MM.1S (cell line): ENCODE measurements at regions not wholly inside any gene's neighbourhood (a gene's known extent, or its start where the extent isn't known, plus 50 kb on each side); places are given as distances from the start of the nearest gene placed in this dataset.

Experiments used
- DNase-seq: peaks from one replicate; pipeline ENCODE4 v3.0.0-alpha.2; 2015
- H2AFZ ChIP-seq: fragments of 300-600 bp; sonication (generic); 2 replicates; pipeline ENCODE4 v1.6.0; 2016; ENCODE audit warnings: antibody characterized with exemption, low read length
- H3F3A ChIP-seq: fragments of 300-600 bp; sonication (generic); 2 replicates; pipeline ENCODE4 v1.6.1; 2016; ENCODE audit warnings: mild to moderate bottlenecking, antibody characterized with exemption, low read length, moderate library complexity, mixed read lengths; ENCODE audit not compliant: insufficient read depth
- H3K27ac ChIP-seq: fragments of 300-600 bp; sonication (generic); 2 replicates; pipeline ENCODE4 v1.5.1; 2016; ENCODE audit warnings: mild to moderate bottlenecking, low read length
- H3K27me3 ChIP-seq: fragments of 300-600 bp; sonication (generic); replicated peaks from 2 replicates; pipeline ENCODE4 v1.6.0; 2016; ENCODE audit warnings: low read length; ENCODE audit not compliant: insufficient read depth
- H3K36me3 ChIP-seq: fragments of 300-600 bp; sonication (generic); replicated peaks from 2 replicates; pipeline ENCODE4 v1.6.1; 2016; ENCODE audit warnings: mild to moderate bottlenecking, low read length, mixed read lengths; ENCODE audit not compliant: insufficient read depth
- H3K4me1 ChIP-seq: fragments of 300-600 bp; sonication (generic); 2 replicates; pipeline ENCODE4 v1.6.1; 2016; ENCODE audit warnings: low read length, mixed read lengths
- H3K4me2 ChIP-seq: fragments of 300-600 bp; sonication (generic); 2 replicates; pipeline ENCODE4 v1.6.0; 2016; ENCODE audit warnings: low read depth, low read length
- H3K4me3 ChIP-seq: fragments of 300-600 bp; sonication (generic); 2 replicates; pipeline ENCODE4 v1.5.1; 2016; ENCODE audit warnings: low read length, mixed read lengths
- H3K79me2 ChIP-seq: fragments of 300-600 bp; sonication (generic); 2 replicates; pipeline ENCODE4 v1.6.1; 2016; ENCODE audit warnings: mixed run types, low read length, mixed read lengths
- H3K9ac ChIP-seq: fragments of 300-600 bp; sonication (generic); 2 replicates; pipeline ENCODE4 v1.6.1; 2016; ENCODE audit warnings: low read length, mixed read lengths
- H3K9me2 ChIP-seq: fragments of 300-600 bp; sonication (generic); replicated peaks from 2 replicates; pipeline ENCODE4 v1.6.1; 2016; ENCODE audit warnings: mild to moderate bottlenecking, low read length, mixed read lengths; ENCODE audit not compliant: insufficient read depth
- H3K9me3 ChIP-seq: fragments of 300-600 bp; sonication (generic); replicated peaks from 2 replicates; pipeline ENCODE4 v1.6.1; 2016; ENCODE audit warnings: mild to moderate bottlenecking, low read length, mixed read lengths; ENCODE audit not compliant: insufficient read depth
- H4K20me1 ChIP-seq: fragments of 300-600 bp; sonication (generic); 2 replicates; pipeline ENCODE4 v1.6.1; 2016; ENCODE audit warnings: mild to moderate bottlenecking, low read length, moderate library complexity, mixed read lengths; ENCODE audit not compliant: insufficient read depth
- EZH2 ChIP-seq: fragments of 300-600 bp; sonication (generic); optimal IDR thresholded peaks from 2 replicates; pipeline ENCODE3; 2017; ENCODE audit warnings: low read depth, mild to moderate bottlenecking, antibody characterized with exemption, low read length, mixed read lengths
- EZH2phosphoT487 ChIP-seq: fragments of 300-600 bp; sonication (generic); IDR thresholded peaks from 2 replicates; pipeline ENCODE4 v1.6.1; 2018; ENCODE audit warnings: antibody characterized with exemption, low read length
- TF ChIP-seq, protein P1 (sequence below): fragments of 300-600 bp; sonication (generic); IDR thresholded peaks from 2 replicates; pipeline ENCODE4 v1.5.1; 2016; ENCODE audit warnings: antibody characterized with exemption, low read length, mixed read lengths

- no peak for TF ChIP-seq EZH2
- no peak for TF ChIP-seq EZH2phosphoT487
- TF ChIP-seq, protein P1, sequence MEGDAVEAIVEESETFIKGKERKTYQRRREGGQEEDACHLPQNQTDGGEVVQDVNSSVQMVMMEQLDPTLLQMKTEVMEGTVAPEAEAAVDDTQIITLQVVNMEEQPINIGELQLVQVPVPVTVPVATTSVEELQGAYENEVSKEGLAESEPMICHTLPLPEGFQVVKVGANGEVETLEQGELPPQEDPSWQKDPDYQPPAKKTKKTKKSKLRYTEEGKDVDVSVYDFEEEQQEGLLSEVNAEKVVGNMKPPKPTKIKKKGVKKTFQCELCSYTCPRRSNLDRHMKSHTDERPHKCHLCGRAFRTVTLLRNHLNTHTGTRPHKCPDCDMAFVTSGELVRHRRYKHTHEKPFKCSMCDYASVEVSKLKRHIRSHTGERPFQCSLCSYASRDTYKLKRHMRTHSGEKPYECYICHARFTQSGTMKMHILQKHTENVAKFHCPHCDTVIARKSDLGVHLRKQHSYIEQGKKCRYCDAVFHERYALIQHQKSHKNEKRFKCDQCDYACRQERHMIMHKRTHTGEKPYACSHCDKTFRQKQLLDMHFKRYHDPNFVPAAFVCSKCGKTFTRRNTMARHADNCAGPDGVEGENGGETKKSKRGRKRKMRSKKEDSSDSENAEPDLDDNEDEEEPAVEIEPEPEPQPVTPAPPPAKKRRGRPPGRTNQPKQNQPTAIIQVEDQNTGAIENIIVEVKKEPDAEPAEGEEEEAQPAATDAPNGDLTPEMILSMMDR = no peak
- DNase-seq = no peak
Measured at GRCh38 chr16:76612497-76612896, 335.3 kb downstream of the CNTNAP4 start.

DNA sequence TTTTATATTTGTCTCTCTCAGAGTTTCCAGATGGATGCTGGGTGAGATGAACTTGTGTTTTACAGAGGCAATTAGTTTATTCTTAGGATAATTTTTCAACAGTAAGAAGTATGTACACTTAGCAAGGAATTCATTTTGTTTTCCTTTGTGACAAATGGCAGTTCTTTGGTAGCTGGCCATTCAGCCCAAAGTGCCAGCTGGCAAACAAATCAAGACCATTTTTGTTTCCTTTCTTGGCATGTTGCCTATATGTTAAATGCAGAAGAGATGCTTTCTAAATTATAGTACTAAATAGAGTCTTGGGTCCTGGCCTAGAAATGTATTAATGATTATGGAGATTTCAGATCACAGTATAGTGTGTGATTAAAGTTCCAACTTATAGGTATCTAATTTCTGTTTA is 337.1 kb downstream of the CNTNAP4 start:
- Histone ChIP-seq H3F3A (no peaks in the 10 kb centered on the region), H3K9me3 (no peaks in the 10 kb centered on the region), H3K4me3 (no peak overlapping the region), H3K79me2 (no peaks in the 10 kb centered on the region), H2AFZ (no peak overlapping the region), H3K27me3 (no peaks in the 10 kb centered on the region), H3K4me2 (no peak overlapping the region), H3K36me3 (no peaks in the 10 kb centered on the region), H3K9me2 (no peaks in the 10 kb centered on the region), H3K27ac (no peak overlapping the region), H3K4me1 (no peaks in the 10 kb centered on the region), H3K9ac (no peak overlapping the region), H4K20me1 (no peaks in the 10 kb centered on the region)
- TF ChIP-seq EZH2 (no peak), EZH2phosphoT487 (no peak)
- TF ChIP-seq, protein P1 = no peak
- no peak for DNase-seq

More at GRCh38 chr16:76612497-76612896, 335.3 kb downstream of the CNTNAP4 start:
- Histone ChIP-seq H3K4me2 (no peak overlapping the region), H3F3A (no peaks in the 10 kb centered on the region), H3K4me3 (no peak overlapping the region), H2AFZ (no peak overlapping the region), H3K27ac (no peak overlapping the region), H3K4me1 (no peaks in the 10 kb centered on the region), H3K9me2 (no peaks in the 10 kb centered on the region), H3K36me3 (no peaks in the 10 kb centered on the region), H3K9me3 (no peaks in the 10 kb centered on the region), H3K9ac (no peak overlapping the region), H4K20me1 (no peaks in the 10 kb centered on the region), H3K27me3 (no peaks in the 10 kb centered on the region), H3K79me2 (no peaks in the 10 kb centered on the region)

GRCh38 chr16:76622876-76623275 is 345.7 kb downstream of the CNTNAP4 start:
- H2AFZ ChIP-seq = no peak overlapping the region
- H3K4me1 ChIP-seq = no peaks in the 10 kb centered on the region
- H3K9ac ChIP-seq = no peak overlapping the region
- no peaks in the 10 kb centered on the region for H3F3A ChIP-seq
- H3K4me2 ChIP-seq = no peak overlapping the region
- H3K79me2 ChIP-seq = no peaks in the 10 kb centered on the region
- no peaks in the 10 kb centered on the region for H3K9me2 ChIP-seq
- H4K20me1 ChIP-seq = no peaks in the 10 kb centered on the region
- TF ChIP-seq EZH2 = no peak
- TF ChIP-seq EZH2phosphoT487 = no peak
- H3K36me3 ChIP-seq = no peaks in the 10 kb centered on the region
- no peak for DNase-seq
- no peak overlapping the region for H3K4me3 ChIP-seq
- no peaks in the 10 kb centered on the region for H3K27me3 ChIP-seq
- H3K27ac ChIP-seq = no peak overlapping the region
- H3K9me3 ChIP-seq = no peaks in the 10 kb centered on the region

- no peak overlapping the region for H3K4me3 ChIP-seq
- no peaks in the 10 kb centered on the region for H3K36me3 ChIP-seq
- DNase-seq = no peak
Measured at GRCh38 chr16:76634847-76635697, 357.9 kb downstream of the CNTNAP4 start.

More at GRCh38 chr16:76634847-76635697, 357.9 kb downstream of the CNTNAP4 start:
- no peaks in the 10 kb centered on the region for H3K9me3 ChIP-seq
- H2AFZ ChIP-seq = no peak overlapping the region
- no peak overlapping the region for H3K27ac ChIP-seq
- no peaks in the 10 kb centered on the region for H3K9me2 ChIP-seq
- H3F3A ChIP-seq = no peaks in the 10 kb centered on the region
- no peak overlapping the region for H3K9ac ChIP-seq
- no peaks in the 10 kb centered on the region for H3K4me1 ChIP-seq
- H3K79me2 ChIP-seq = no peaks in the 10 kb centered on the region
- H4K20me1 ChIP-seq = no peaks in the 10 kb centered on the region
- TF ChIP-seq EZH2 (no peak), EZH2phosphoT487 (no peak)
- TF ChIP-seq, protein P1 = no peak
- H3K4me2 ChIP-seq = no peak overlapping the region
- H3K27me3 ChIP-seq = no peaks in the 10 kb centered on the region
